IMR-90 (cell line): ENCODE measurements at regions not wholly inside any gene's neighbourhood (a gene's known extent, or its start where the extent isn't known, plus 50 kb on each side); places are given as distances from the start of the nearest gene placed in this dataset.

Experiments used
- ATAC-seq: fragments of 200-7000 bp; cut with Tn5 transposase; 2 replicates; pipeline ENCODE4 v1.9.1; 2020; ENCODE audit warnings: low read depth, mild to moderate bottlenecking, moderate library complexity
- BruUV-seq: library from RNA; stranded (reverse); fragments of 400-500 nt; replicated peaks from 2 replicates; lab custom pipeline; 2021; lab: Mats Ljungman, UMichigan
- CTCF ChIA-PET: fragments of 300-600 bp; formaldehyde crosslinking; extraction: SDS; loops from one replicate; lab custom pipeline; 2021; ENCODE audit warnings: antibody characterized with exemption; lab: Yijun Ruan, JAX
- POLR2A ChIA-PET: fragments of 300-600 bp; sonication (Branson Sonifier 250); formaldehyde crosslinking; loops from one replicate; lab custom pipeline; 2022; ENCODE audit warnings: antibody characterized with exemption; ENCODE audit not compliant: unreplicated experiment; lab: Charles Lee
- DNase-seq: peaks from one replicate; pipeline ENCODE4 v3.0.0; 2013
- H2AFZ ChIP-seq: replicated peaks from 2 replicates; pipeline ENCODE3; 2013; ENCODE audit warnings: low read length, mild to moderate bottlenecking; ENCODE audit not compliant: poor library complexity
- H2AK5ac ChIP-seq: 2 replicates; pipeline ENCODE4 v1.6.1; 2013; ENCODE audit warnings: low read depth, low read length, inconsistent platforms
- H2AK9ac ChIP-seq: replicated peaks from 2 replicates; pipeline ENCODE3; 2013; ENCODE audit warnings: mild to moderate bottlenecking, low read depth, low read length, moderate library complexity; ENCODE audit not compliant: poor library complexity
- H2BK120ac ChIP-seq: 2 replicates; pipeline ENCODE4 v1.6.1; 2013; ENCODE audit warnings: low read depth, low read length, inconsistent platforms
- H2BK15ac ChIP-seq: 3 replicates; pipeline ENCODE4 v1.6.1; 2013; ENCODE audit warnings: low read depth, low read length, inconsistent platforms
- H2BK20ac ChIP-seq: 2 replicates; pipeline ENCODE4 v1.6.1; 2013; ENCODE audit warnings: low read depth, mild to moderate bottlenecking, inconsistent platforms, low read length, moderate library complexity
- H2BK5ac ChIP-seq: 2 replicates; pipeline ENCODE4 v1.6.1; 2013; ENCODE audit warnings: mild to moderate bottlenecking, low read depth, low read length, inconsistent platforms; ENCODE audit not compliant: poor library complexity, severe bottlenecking
- H3K14ac ChIP-seq: replicated peaks from 2 replicates; pipeline ENCODE4 v1.6.1; 2013; ENCODE audit warnings: low read depth, low read length, inconsistent platforms
- H3K18ac ChIP-seq: 2 replicates; pipeline ENCODE4 v1.6.1; 2013; ENCODE audit warnings: low read depth, low read length, control low read depth
- H3K23ac ChIP-seq: 2 replicates; pipeline ENCODE4 v1.6.1; 2013; ENCODE audit warnings: low read depth, low read length, inconsistent platforms
- H3K27ac ChIP-seq: 2 replicates; pipeline ENCODE4 v1.5.1; 2013; ENCODE audit warnings: mild to moderate bottlenecking, control low read depth, low read length; ENCODE audit not compliant: insufficient read depth
- H3K27me3 ChIP-seq: 2 replicates; pipeline ENCODE4 v1.6.1; 2013; ENCODE audit warnings: low read length; ENCODE audit not compliant: control insufficient read depth, insufficient read depth
- H3K36me3 ChIP-seq: 2 replicates; pipeline ENCODE4 v1.6.1; 2013; ENCODE audit warnings: low read length, mixed read lengths; ENCODE audit not compliant: control insufficient read depth, insufficient read depth
- H3K4ac ChIP-seq: 2 replicates; pipeline ENCODE4 v1.6.1; 2013; ENCODE audit warnings: low read depth, low read length, inconsistent platforms
- H3K4me1 ChIP-seq: 2 replicates; pipeline ENCODE4 v1.6.1; 2013; ENCODE audit warnings: low read length, mixed read lengths; ENCODE audit not compliant: control insufficient read depth, insufficient read depth
- H3K4me2 ChIP-seq: 2 replicates; pipeline ENCODE4 v1.6.1; 2013; ENCODE audit warnings: low read depth, mild to moderate bottlenecking, control low read depth, low read length, moderate library complexity
- H3K4me3 ChIP-seq: 2 replicates; pipeline ENCODE4 v1.5.1; 2013; ENCODE audit warnings: low read depth, mild to moderate bottlenecking, control low read depth, low read length, moderate library complexity; ENCODE audit not compliant: insufficient read depth
- H3K56ac ChIP-seq: 2 replicates; pipeline ENCODE4 v1.6.1; 2013; ENCODE audit warnings: low read length, inconsistent platforms; ENCODE audit not compliant: insufficient read depth; ENCODE audit errors: extremely low read depth
- H3K79me1 ChIP-seq, 2 experiments: 2 replicates each; pipeline ENCODE4 v1.6.1; 2013; ENCODE audit warnings: low read length in 2 of 2, inconsistent platforms in 1 of 2, low read depth in 1 of 2
- H3K9ac ChIP-seq: 2 replicates; pipeline ENCODE4 v1.6.1; 2013; ENCODE audit warnings: low read depth, low read length, control low read depth
- H3K9me1 ChIP-seq: 2 replicates; pipeline ENCODE4 v1.6.1; 2013; ENCODE audit warnings: low read length, inconsistent platforms; ENCODE audit not compliant: insufficient read depth
- H3K9me3 ChIP-seq: 2 replicates; pipeline ENCODE4 v1.6.1; 2013; ENCODE audit warnings: low read length; ENCODE audit not compliant: control insufficient read depth, insufficient read depth
- H4K20me1 ChIP-seq: 2 replicates; pipeline ENCODE4 v1.6.1; 2013; ENCODE audit warnings: low read length, inconsistent platforms; ENCODE audit not compliant: insufficient read depth
- H4K5ac ChIP-seq: 2 replicates; pipeline ENCODE4 v1.6.1; 2013; ENCODE audit warnings: mild to moderate bottlenecking, low read depth, low read length, control low read depth
- H4K8ac ChIP-seq, 2 experiments: 2 replicates each; pipeline ENCODE4 v1.6.1; 2013; ENCODE audit warnings: low read depth in 2 of 2, low read length in 2 of 2, control low read depth in 1 of 2, inconsistent platforms in 1 of 2
- H4K91ac ChIP-seq: 2 replicates; pipeline ENCODE4 v1.6.1; 2013; ENCODE audit warnings: low read depth, low read length, inconsistent platforms; ENCODE audit not compliant: insufficient read depth
- BHLHE40 ChIP-seq: fragments of 150-350 bp; IDR thresholded peaks from 2 replicates; pipeline ENCODE4 v1.6.1; 2016; ENCODE audit warnings: mild to moderate bottlenecking, low read depth, low read length
- CEBPB ChIP-seq: IDR thresholded peaks from 2 replicates; pipeline ENCODE4 v1.6.1; 2012; ENCODE audit warnings: low read depth, low read length, improper control_type of control experiment
- MAZ ChIP-seq: IDR thresholded peaks from 2 replicates; pipeline ENCODE4 v1.6.1; 2012; ENCODE audit warnings: low read depth, mild to moderate bottlenecking, low read length, improper control_type of control experiment, moderate library complexity, borderline replicate concordance
- NFE2L2 ChIP-seq: fragments of 150-350 bp; IDR thresholded peaks from 2 replicates; pipeline ENCODE4 v1.6.1; 2016; ENCODE audit warnings: low read depth, mild to moderate bottlenecking, low read length
- POLR2A ChIP-seq: IDR thresholded peaks from 2 replicates; pipeline ENCODE4 v1.6.1; 2012; ENCODE audit warnings: mild to moderate bottlenecking, low read depth, low read length
- WGBS, 2 experiments: methylation state at CpG; one replicate each; pipeline versions ENCODE4 v1.1.5 to v1.1.7; 2013; ENCODE audit warnings: missing lambda C conversion rate in 2 of 2; ENCODE audit not compliant: insufficient read length in 1 of 2; ENCODE audit errors: extremely low coverage in 2 of 2; 5-methylcytosine and 5-hydroxymethylcytosine counted together
- dilution Hi-C: fragments of 300-500 bp; cut with HindIII; formaldehyde crosslinking; loops from one replicate; pipeline ENCODE4 v1.14.3; 2018; ENCODE audit warnings: low sequenced_read_pairs; ENCODE audit not compliant: unreplicated experiment
- in situ Hi-C: fragments of 300-500 bp; cut with MboI; formaldehyde crosslinking; loops from 3 replicates; pipeline ENCODE4 v1.14.3; 2019; ENCODE audit warnings: low sequenced_read_pairs, inconsistent platforms, mixed read lengths
- intact Hi-C: fragments of 100-400 bp; cut with micrococcal nuclease; formaldehyde crosslinking; loops from 2 replicates; pipeline ENCODE4 v1.10.0; 2022
- TF ChIP-seq, protein P1 (sequence below): fragments of 150-350 bp; IDR thresholded peaks from 2 replicates; pipeline ENCODE4 v1.6.1; 2017; ENCODE audit warnings: mild to moderate bottlenecking, antibody characterized with exemption, low read length, low read depth

DNA sequence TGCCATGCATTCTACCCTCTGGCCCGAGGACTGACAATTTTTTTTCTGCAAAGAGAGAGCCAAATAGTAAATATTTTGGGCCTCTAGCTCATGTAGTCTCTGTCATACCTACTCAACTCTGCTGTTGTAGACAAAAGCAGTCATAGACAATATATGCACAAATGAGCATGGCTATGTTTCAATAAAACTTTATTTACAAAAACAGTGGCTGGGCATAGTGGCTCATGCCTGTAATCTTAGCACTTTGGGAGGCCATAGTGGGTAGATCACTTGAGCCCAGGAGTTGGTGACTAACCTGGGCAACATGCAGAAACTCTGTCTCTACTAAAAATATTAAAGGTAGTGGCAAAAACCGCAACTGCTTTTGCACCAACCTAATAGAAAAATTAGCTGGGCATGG is 153.7 kb upstream of the BTG1 start:
- H4K8ac ChIP-seq, result no peak overlapping the region
- CTCF ChIA-PET, result interaction anchor here (0.6 kb wide), 1 partner anchor 14 kb away, joined by 3 read pairs; no protein-coding TSS in a partner anchor
- WGBS, 2 experiments, result no CpG with 5 or more reads among the region's 2 CpGs

More for the DNA sequence above, 153.7 kb upstream of the BTG1 start:
- TF ChIP-seq MAZ (no peak), BHLHE40 (no peak), NFE2L2 (no peak), CEBPB (no peak), POLR2A (no peak)
- TF ChIP-seq, protein P1, sequence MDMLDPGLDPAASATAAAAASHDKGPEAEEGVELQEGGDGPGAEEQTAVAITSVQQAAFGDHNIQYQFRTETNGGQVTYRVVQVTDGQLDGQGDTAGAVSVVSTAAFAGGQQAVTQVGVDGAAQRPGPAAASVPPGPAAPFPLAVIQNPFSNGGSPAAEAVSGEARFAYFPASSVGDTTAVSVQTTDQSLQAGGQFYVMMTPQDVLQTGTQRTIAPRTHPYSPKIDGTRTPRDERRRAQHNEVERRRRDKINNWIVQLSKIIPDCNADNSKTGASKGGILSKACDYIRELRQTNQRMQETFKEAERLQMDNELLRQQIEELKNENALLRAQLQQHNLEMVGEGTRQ, result no peak
- Histone ChIP-seq H2AK9ac (no peak overlapping the region), H4K20me1 (no peaks in the 10 kb centered on the region), H3K4me2 (no peak overlapping the region), H4K91ac (no peak overlapping the region), H2BK120ac (no peak overlapping the region), H3K18ac (no peak overlapping the region), H2BK15ac (no peak overlapping the region), H2AFZ (no peak overlapping the region), H3K27me3 (no peaks in the 10 kb centered on the region), H3K23ac (no peak overlapping the region), H3K79me1 (0 out of 4 replicates have a peak, but pooled peaks cover 0 to 4% of the 10 kb centered on the region in 2 experiments), H3K9me1 (peaks cover 6% of the 10 kb centered on the region; the same call in 1 of the 2 replicates), H2BK20ac (no peak overlapping the region), H4K5ac (no peak overlapping the region), H3K4me3 (no peak overlapping the region), H3K4me1 (peaks cover 14% of the 10 kb centered on the region), H3K9me3 (no peaks in the 10 kb centered on the region), H3K14ac (no peak overlapping the region), H2BK5ac (no peak overlapping the region), H3K36me3 (no peaks in the 10 kb centered on the region), H3K56ac (no peak overlapping the region), H3K9ac (no peak overlapping the region), H2AK5ac (no peak overlapping the region), H3K27ac (no peak overlapping the region), H3K4ac (no peak overlapping the region)
- no peak for DNase-seq
- ATAC-seq, result no peak
- dilution Hi-C loops, result no loop called here
- in situ Hi-C loops, result no loop called here
- BruUV-seq, result no TSS peak
- POLR2A ChIA-PET, result interaction anchor here (0.6 kb wide), 1 partner anchor 154 kb away, joined by 4 read pairs; the partner anchor contains the start of gene BTG1
- intact Hi-C loops, result loop anchor here (5.0 to 10.0 kb wide), 2 partner anchors 152 to 265 kb away; partner anchors contain the start of gene BTG1
